ENCODE measurements at regions not wholly inside any gene's neighbourhood (a gene's known extent, or its start where the extent isn't known, plus 50 kb on each side); places are given as distances from the start of the nearest gene placed in this dataset.

DNA sequence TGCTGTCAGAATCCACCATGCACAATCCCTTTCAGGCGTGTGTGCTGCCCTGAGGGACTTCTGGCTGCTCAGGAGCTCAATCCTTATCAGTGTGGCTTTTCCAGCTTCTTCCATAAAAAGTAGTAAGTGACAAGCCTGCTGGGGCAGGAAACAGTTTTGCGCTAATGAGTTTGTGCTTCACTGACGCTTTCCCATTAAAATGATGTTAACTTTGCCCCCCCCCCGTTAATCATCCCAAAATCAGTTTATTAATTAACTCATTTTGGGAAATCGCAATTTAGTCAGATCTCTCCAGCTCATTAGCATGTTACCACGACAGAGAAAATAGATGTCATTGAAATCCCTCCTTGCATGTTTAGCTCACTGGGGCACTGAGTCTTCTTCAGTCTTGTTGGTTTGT is 186.5 kb upstream of the TENM4 start:
- H3K9ac ChIP-seq (ENCODE audit: insufficient read depth, low read depth, low read length) = no peak overlapping the region
- in situ Hi-C loops (cut with HindIII; ENCODE audit: extremely low pct_ligation_motif_present, low pct_unique_long_range_greater_than_20kb) (no loop called here), intact Hi-C loops (cut with micrococcal nuclease; ENCODE audit: unreplicated experiment) (no loop called here)
- no peaks in the 10 kb centered on the region for H3K9me3 ChIP-seq (ENCODE audit: low read length)
- BruUV-seq (replicated peaks) = no TSS peak
- H3K36me3 ChIP-seq (replicated peaks in 1 of 2; ENCODE audit: control insufficient read depth in 1 of 2, insufficient read depth in 2 of 2, low read length in 2 of 2) = no peaks in the 10 kb centered on the region
- H3K27me3 ChIP-seq (ENCODE audit: control insufficient read depth in 1 of 2, insufficient read depth in 2 of 2, low read length in 2 of 2) = no peaks in the 10 kb centered on the region
- ATAC-seq (no peak), FAIRE-seq (no peak), DNase-seq (ENCODE audit: low spot score) (no peak)
- H3K79me2 ChIP-seq (ENCODE audit: insufficient read depth, low read length) = no peaks in the 10 kb centered on the region
- no peaks in the 10 kb centered on the region for H3K4me1 ChIP-seq (ENCODE audit: insufficient read depth, low read length)
- ChIA-PET POLR2A (no interaction called here), CTCF (ENCODE audit: low intra/inter-chr PET ratio, low total read pairs) (no interaction called here)
- H3K4me3 ChIP-seq (replicated peaks in 1 of 3; ENCODE audit: insufficient read depth in 1 of 3, low read depth in 2 of 3, low read length in 3 of 3) = no peak overlapping the region
- no peak overlapping the region for H2AFZ ChIP-seq (ENCODE audit: low read length)
- 19% methylated on average over 6 of the region's 6 CpGs for WGBS (ENCODE audit: low lambda C conversion rate)
- no peak overlapping the region for H3K27ac ChIP-seq (ENCODE audit: extremely low read length, insufficient read depth, low read length)
- no peak for TF ChIP-seq MIER3 (CRISPR knock-in tag; IDR thresholded peaks at IDR 0.05; ENCODE audit: borderline replicate concordance)
- TF ChIP-seq, protein P1, sequence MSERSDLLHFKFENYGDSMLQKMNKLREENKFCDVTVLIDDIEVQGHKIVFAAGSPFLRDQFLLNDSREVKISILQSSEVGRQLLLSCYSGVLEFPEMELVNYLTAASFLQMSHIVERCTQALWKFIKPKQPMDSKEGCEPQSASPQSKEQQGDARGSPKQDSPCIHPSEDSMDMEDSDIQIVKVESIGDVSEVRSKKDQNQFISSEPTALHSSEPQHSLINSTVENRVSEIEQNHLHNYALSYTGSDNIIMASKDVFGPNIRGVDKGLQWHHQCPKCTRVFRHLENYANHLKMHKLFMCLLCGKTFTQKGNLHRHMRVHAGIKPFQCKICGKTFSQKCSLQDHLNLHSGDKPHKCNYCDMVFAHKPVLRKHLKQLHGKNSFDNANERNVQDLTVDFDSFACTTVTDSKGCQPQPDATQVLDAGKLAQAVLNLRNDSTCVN (CRISPR knock-in tag; IDR thresholded peaks at IDR 0.05; ENCODE audit: borderline replicate concordance) = no peak
- TF ChIP-seq SRSF1 (optimal IDR thresholded peaks at IDR 0.05; ENCODE audit: low read depth, low read length) = no peak
- no peak for TF ChIP-seq RBM39 (IDR thresholded peaks at IDR 0.05; ENCODE audit: low read depth, low read length, poor library complexity, severe bottlenecking)
- TF ChIP-seq, protein P2, sequence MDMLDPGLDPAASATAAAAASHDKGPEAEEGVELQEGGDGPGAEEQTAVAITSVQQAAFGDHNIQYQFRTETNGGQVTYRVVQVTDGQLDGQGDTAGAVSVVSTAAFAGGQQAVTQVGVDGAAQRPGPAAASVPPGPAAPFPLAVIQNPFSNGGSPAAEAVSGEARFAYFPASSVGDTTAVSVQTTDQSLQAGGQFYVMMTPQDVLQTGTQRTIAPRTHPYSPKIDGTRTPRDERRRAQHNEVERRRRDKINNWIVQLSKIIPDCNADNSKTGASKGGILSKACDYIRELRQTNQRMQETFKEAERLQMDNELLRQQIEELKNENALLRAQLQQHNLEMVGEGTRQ (IDR thresholded peaks at IDR 0.05; ENCODE audit: low read depth, low read length) = no peak
- TF ChIP-seq, protein P2 (CRISPR knock-in tag; IDR thresholded peaks at IDR 0.05; ENCODE audit: borderline replicate concordance) = no peak
- no peak for TF ChIP-seq TSC22D2 (CRISPR knock-in tag; IDR thresholded peaks at IDR 0.05; ENCODE audit: borderline replicate concordance)
- no peak overlapping the region for H3K4me2 ChIP-seq (ENCODE audit: low read depth, low read length)
- H4K20me1 ChIP-seq (ENCODE audit: insufficient read depth, low read length) = no peaks in the 10 kb centered on the region
